GM21526 (cell line): ENCODE measurements at regions not wholly inside any gene's neighbourhood (a gene's known extent, or its start where the extent isn't known, plus 50 kb on each side); places are given as distances from the start of the nearest gene placed in this dataset.

Experiments used
- ATAC-seq: cut with Tn5 transposase; IDR thresholded peaks from one replicate; pipeline ENCODE4 v1.9.1; 2021; ENCODE audit warnings: moderate library complexity; ENCODE audit not compliant: unreplicated experiment, low FRiP score

- no peak for ATAC-seq
Observed at GRCh38 chr18:44509048-44509447, 171.6 kb upstream of the SETBP1 start.

DNA sequence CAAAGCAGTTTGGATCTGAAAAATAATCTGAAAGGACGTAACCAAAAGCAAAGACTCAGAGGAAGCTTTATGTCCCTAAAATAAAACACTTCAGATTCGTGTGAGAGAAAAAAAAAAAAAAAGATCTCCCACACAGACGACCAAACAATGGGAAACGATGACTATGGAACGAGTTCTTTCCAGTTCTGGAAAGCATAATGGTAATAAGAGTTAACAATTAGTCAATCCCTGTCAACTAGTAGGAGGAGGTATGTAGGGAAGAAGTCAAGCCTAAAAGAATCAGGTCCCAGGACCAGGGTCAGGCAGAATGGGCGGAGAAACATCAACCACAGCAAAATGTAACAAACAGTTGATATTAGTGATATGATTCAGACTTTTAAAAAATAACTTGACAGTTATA, 170.3 kb upstream of the SETBP1 start:
- no peak for ATAC-seq

DNA sequence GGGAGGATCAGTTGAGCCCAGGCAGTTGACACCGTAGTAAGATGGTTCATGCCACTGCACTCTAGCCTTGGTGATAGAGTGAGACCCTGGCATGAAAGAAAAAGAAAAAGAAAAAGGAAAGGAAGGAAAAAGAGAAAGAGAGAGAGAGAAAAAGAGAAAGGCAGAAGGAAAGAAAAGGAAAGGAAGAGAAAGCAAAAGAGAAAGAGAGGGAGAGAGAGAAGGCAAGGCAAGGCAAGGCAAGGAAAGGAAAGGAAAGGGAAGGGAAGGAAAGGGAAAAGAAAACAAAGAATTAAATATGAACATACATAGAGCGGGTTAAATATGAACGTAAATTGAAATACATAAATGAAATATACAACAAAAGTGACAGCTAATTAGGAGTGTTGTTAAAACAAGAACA, 167.5 kb upstream of the SETBP1 start:
- no peak for ATAC-seq

- ATAC-seq: no peak
Observed at GRCh38 chr18:44514106-44514505, 166.6 kb upstream of the SETBP1 start.

DNA sequence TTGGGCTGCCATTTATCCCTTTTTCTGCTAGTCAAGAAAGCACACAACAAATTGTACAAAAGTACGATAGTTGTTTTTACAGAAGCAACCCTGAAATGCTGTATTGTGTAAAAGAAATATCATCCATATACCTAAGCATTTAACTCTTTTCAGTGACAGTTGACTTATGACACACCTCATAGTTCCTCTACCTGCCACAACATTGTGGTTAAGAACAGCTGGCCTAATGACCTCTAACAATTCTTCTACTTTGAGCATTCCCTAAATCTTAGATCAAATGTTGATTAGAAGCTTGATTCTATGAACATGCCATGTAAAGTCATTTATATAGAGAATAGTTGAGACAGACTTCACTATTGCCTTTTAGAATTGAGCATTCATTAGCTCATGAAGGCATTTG, 165.9 kb upstream of the SETBP1 start:
- no peak for ATAC-seq

DNA sequence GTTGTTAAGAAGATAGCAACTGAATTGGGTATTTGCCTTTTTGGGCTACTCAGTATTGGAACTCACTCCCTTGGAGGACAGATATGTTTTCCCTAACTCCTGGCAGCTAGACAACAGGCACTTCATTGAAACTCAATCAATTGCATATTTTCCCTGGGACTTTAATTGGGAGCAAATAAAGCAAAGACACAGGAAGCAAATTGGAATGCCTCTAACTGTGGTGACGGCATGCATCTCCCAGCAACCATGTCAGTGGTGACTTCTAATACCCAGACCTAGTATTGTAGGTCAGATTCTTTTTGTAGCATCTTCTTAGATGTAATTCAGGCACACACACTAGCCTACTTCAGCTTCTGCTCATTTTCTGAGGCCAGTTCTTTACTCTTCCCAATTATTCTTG, 164.2 kb upstream of the SETBP1 start:
- ATAC-seq: no peak

DNA sequence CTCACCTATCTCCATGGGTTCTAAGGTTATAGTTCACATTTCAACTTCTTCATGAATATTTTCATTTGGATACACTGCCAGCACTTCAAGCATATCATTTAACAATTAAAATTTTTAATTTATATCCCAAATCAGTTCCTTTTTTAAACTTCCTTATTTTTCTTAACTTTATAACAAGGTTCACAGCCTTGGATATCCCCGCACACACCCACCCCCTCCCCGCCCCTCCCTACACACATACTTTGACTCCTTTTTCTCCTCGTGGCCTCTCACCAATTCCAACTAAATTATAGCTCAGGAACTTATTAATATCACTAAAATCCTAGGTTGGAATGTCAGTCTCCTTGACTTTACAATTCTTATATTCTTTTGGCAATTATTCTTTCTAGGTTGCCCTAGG, 163.6 kb upstream of the SETBP1 start:
- no peak for ATAC-seq

- ATAC-seq: no peak
Observed at GRCh38 chr18:44518091-44518615, 162.5 kb upstream of the SETBP1 start.

- ATAC-seq: no peak
Observed at GRCh38 chr18:44518666-44519065, 162.0 kb upstream of the SETBP1 start.

GRCh38 chr18:44520981-44521667, 159.6 kb upstream of the SETBP1 start:
- no peak for ATAC-seq

DNA sequence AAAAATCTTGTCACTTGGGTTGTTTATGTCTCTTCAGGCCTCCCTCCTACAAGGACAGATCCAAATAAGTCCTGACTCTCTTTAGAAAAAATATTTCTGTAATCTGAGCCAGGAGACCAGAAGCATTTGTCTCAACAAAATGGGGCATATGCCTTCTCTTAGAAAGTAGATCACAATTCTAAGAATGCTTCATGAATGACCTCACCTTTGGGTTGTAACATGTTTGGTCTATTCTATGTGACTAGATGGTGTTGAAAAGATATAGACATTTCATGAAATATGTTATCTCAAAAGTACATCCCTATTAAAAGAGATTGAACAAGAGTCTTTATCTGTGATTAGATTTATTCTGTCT, 159.0 kb upstream of the SETBP1 start:
- ATAC-seq: no peak

DNA sequence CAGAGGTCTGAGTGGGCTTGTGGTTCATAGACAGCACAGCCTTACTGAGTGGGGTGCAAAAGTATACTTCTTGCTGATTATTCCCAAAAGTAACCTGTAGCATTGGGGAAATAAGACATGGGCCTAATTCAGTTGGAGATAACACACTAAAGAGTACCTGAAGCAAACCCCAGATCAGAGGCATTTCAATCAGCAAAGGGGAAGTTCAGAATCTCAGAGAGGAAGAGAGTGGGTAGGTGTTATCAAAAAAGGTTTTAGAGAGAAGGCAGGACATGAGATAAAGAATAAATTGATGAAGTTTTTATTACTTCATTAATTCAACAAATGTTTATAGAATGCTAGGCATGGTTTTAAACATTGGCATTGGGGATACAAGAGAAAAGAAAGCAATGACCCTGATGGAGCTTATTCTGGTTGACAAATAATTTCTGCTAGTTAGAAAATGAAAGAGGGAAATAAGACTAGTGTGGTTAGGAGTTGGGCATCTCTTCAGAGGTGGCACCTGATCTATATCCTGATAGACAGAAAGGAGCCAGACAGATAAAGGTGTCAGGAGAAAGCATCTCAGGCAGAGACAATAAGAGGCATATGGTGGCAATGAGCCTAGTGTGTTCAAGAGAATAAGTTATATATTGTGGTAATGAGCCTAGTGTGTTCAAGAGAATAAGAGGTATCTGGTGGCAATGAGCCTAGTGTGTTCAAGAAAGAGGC, 153.8 kb upstream of the SETBP1 start:
- no peak for ATAC-seq

DNA sequence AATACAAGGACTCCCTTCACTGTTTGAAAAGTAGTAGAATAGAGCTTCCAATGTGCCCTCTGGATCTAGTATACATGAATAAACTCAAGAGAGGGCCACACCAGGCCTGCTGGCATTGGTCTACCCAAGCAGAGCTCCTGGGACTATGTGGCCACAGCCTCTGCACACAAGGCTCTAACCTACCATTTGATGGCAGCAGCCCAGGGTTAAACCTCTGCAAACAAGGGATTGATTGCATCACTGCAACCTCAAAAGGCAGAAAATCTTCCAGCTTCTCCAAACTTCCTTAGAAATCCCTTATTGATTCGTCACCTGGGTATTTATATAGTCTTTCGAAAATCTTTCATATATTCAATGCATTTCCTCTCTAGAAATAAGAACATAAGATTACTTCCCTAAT, 147.6 kb upstream of the SETBP1 start:
- no peak for ATAC-seq

- no peak for ATAC-seq
Observed at GRCh38 chr18:44536046-44536445, 144.6 kb upstream of the SETBP1 start.

- no peak for ATAC-seq
Observed at GRCh38 chr18:44536619-44537018, 144.1 kb upstream of the SETBP1 start.

GRCh38 chr18:44537526-44537925, 143.2 kb upstream of the SETBP1 start:
- ATAC-seq: no peak

DNA sequence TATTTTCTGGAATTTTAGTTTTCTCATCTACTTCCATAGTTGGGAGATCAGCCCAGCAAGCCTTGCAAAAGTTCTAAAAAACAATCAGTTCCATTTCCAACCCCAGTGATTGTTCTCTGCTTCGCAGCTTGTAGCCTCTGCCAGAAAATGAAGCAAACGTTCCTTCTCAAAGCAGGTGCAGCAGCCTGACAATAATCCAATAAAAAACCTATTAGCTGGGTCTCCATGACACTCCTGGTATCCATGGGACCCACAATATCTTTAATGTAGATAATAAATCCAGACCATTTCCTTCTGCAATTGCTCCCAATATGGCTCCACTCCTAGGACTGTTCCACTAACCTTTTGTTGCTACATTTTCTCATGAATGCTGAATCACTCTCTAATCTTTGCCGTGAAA, 140.8 kb upstream of the SETBP1 start:
- ATAC-seq: no peak

DNA sequence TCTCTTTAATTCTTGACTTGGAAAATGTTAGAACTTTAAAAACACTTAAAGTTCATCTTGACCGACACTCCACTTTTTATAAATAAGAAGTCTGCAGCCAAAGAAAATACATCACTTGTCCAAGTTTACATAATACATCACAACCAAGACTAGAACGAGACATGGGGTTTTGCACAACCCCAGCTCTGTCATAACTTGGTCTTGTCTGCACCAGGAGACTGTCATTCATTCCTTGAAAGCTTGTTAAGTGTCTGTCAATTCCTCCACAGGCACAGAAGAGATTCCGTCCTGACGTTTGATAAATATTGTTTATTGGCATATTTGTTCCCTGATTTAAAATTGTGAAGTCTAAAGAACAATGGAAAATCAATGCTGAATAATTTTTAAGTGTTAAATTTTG, 139.5 kb upstream of the SETBP1 start:
- no peak for ATAC-seq

DNA sequence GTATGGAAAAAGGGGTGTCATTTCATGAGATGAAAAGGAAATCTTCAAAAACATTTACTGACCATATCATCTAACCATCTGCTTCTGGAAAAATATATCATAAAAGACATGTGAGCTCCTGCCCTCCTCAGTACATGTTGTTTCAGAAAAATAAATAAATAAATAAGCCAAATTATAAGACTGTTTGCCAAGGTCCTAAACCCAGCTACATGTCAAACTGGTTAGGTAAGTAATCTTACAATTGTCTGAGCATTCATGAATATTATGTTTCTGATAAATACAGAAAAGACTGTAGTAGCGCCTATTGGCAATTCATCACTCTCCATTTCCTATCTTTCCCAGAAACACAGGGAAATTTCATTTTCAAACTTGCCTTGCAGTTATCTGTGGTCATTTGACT, 138.9 kb upstream of the SETBP1 start:
- no peak for ATAC-seq

DNA sequence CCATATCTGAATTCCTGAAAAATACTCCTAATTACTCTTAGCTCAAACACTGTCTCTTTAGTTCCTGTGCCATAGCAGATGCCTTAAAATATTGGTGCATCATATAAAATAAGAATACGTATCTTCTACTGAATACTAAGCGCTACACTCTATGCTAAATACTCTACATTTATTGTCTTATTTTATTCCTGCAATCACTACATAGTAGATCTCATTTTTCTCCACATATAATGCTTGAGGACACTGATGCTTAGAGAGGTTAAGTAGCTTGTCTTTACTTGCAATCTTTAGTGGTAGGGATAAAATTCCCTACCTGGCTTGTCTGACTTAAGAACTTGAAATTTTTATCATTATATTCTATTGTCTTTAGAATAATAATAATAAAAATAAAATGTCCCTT, 137.3 kb upstream of the SETBP1 start:
- ATAC-seq: no peak

GRCh38 chr18:44545359-44545985, 135.2 kb upstream of the SETBP1 start:
- ATAC-seq: no peak

GRCh38 chr18:44546954-44547353, 133.7 kb upstream of the SETBP1 start:
- ATAC-seq: no peak
